CD14-positive monocyte (primary cell): ENCODE measurements at regions not wholly inside any gene's neighbourhood (a gene's known extent, or its start where the extent isn't known, plus 50 kb on each side); places are given as distances from the start of the nearest gene placed in this dataset.

Experiments used
- DNase-seq, 3 donors: peaks; one replicate each; pipeline ENCODE4 v3.0.0-alpha.2; 2011 to 2022
- H2AFZ ChIP-seq: 2 replicates; pipeline ENCODE4 v1.6.0; 2012; ENCODE audit warnings: mild to moderate bottlenecking, low read depth, low read length, inconsistent platforms; ENCODE audit not compliant: insufficient read depth, poor library complexity, severe bottlenecking
- H3K27ac ChIP-seq, 2 donors: 1 replicate in 1 of 2; 2 replicates in 1 of 2; pipeline ENCODE4 v1.5.1; 2012 to 2013; ENCODE audit warnings: low read length in 2 of 2, control low read depth in 1 of 2, inconsistent platforms in 1 of 2, low read depth in 1 of 2, mild to moderate bottlenecking in 1 of 2
- H3K27me3 ChIP-seq, 2 donors: one replicate each; pipeline versions ENCODE4 v1.6.0 to v1.6.1; 2011 to 2013; ENCODE audit warnings: low read length in 2 of 2; ENCODE audit not compliant: control insufficient read depth in 2 of 2, insufficient read depth in 2 of 2
- H3K36me3 ChIP-seq, 2 donors: replicated peaks in 1 of 2; 1 replicate in 1 of 2; 2 replicates in 1 of 2; pipeline versions ENCODE4 v1.5.1 to v1.6.1; 2012 to 2013; ENCODE audit warnings: low read length in 2 of 2, control low read depth in 1 of 2, inconsistent platforms in 1 of 2, mild to moderate bottlenecking in 1 of 2; ENCODE audit not compliant: insufficient read depth in 2 of 2, control insufficient read depth in 1 of 2
- H3K4me1 ChIP-seq, 2 donors: 1 replicate in 1 of 2; 2 replicates in 1 of 2; pipeline versions ENCODE4 v1.5.1 to v1.6.1; 2012 to 2013; ENCODE audit warnings: low read length in 2 of 2, control low read depth in 1 of 2, inconsistent platforms in 1 of 2, mild to moderate bottlenecking in 1 of 2, moderate library complexity in 1 of 2; ENCODE audit not compliant: insufficient read depth in 2 of 2, control insufficient read depth in 1 of 2
- H3K4me2 ChIP-seq: replicated peaks from 2 replicates; pipeline ENCODE3; 2012; ENCODE audit warnings: low read length, moderate library complexity, mild to moderate bottlenecking; ENCODE audit not compliant: poor library complexity, severe bottlenecking; ENCODE audit errors: extremely low read depth
- H3K4me3 ChIP-seq, 3 experiments: fragments of 200-600 bp in 1 of 3; sonication (generic) in 1 of 3; replicated peaks in 1 of 3; 1 replicate in 2 of 3; 2 replicates in 1 of 3; pipeline ENCODE4 v1.5.1; 2011 to 2013; ENCODE audit warnings: low read length in 3 of 3, mild to moderate bottlenecking in 3 of 3, control low read depth in 2 of 3, low read depth in 2 of 3, inconsistent platforms in 1 of 3, moderate library complexity in 1 of 3
- H3K79me2 ChIP-seq: 2 replicates; pipeline ENCODE4 v1.6.0; 2012; ENCODE audit warnings: mild to moderate bottlenecking, control low read depth, inconsistent platforms, low read length, moderate library complexity; ENCODE audit not compliant: insufficient read depth
- H3K9ac ChIP-seq: 2 replicates; pipeline ENCODE4 v1.6.0; 2017; ENCODE audit warnings: low read length, mild to moderate bottlenecking; ENCODE audit not compliant: insufficient read depth, poor library complexity, severe bottlenecking
- H3K9me3 ChIP-seq, 2 donors: replicated peaks in 1 of 2; 1 replicate in 1 of 2; 2 replicates in 1 of 2; pipeline versions ENCODE4 v1.5.1 to v1.6.1; 2012 to 2013; ENCODE audit warnings: low read length in 2 of 2, control low read depth in 1 of 2; ENCODE audit not compliant: control insufficient read depth in 1 of 2, insufficient read depth in 1 of 2
- H4K20me1 ChIP-seq: 2 replicates; pipeline ENCODE4 v1.6.0; 2012; ENCODE audit warnings: mild to moderate bottlenecking, low read length, control low read depth, moderate library complexity; ENCODE audit not compliant: insufficient read depth
- H3K27ac Mint-ChIP-seq, 7 donors: one replicate each; pipeline ENCODE4 v1.8.0; 2020; ENCODE audit warnings: mild to moderate bottlenecking in 7 of 7, mixed read lengths in 7 of 7, moderate library complexity in 6 of 7, inconsistent platforms in 2 of 7
- H3K27me3 Mint-ChIP-seq, 3 donors: one replicate each; pipeline ENCODE4 v1.8.0; 2021 to 2022; ENCODE audit warnings: low read depth in 3 of 3, mild to moderate bottlenecking in 3 of 3, mixed read lengths in 3 of 3, moderate library complexity in 3 of 3, inconsistent platforms in 1 of 3
- H3K36me3 Mint-ChIP-seq, 2 donors: one replicate each; pipeline ENCODE4 v1.8.0; 2020; ENCODE audit warnings: mixed read lengths in 2 of 2, inconsistent platforms in 1 of 2, mild to moderate bottlenecking in 1 of 2
- H3K4me1 Mint-ChIP-seq: one replicate; pipeline ENCODE4 v1.8.0; 2020; ENCODE audit warnings: mild to moderate bottlenecking, mixed read lengths
- H3K4me3 Mint-ChIP-seq, 2 donors: one replicate each; pipeline ENCODE4 v1.8.0; 2020; ENCODE audit warnings: mild to moderate bottlenecking in 2 of 2, mixed read lengths in 2 of 2, moderate library complexity in 1 of 2
- H3K9me3 Mint-ChIP-seq, 7 donors: one replicate each; pipeline ENCODE4 v1.8.0; 2020 to 2022; ENCODE audit warnings: mixed read lengths in 7 of 7, mild to moderate bottlenecking in 6 of 7, moderate library complexity in 6 of 7, inconsistent platforms in 2 of 7
- WGBS: methylation state at CpG from one replicate; pipeline ENCODE4 v1.1.5; 2013; ENCODE audit warnings: missing lambda C conversion rate; ENCODE audit not compliant: insufficient coverage; 5-methylcytosine and 5-hydroxymethylcytosine counted together
- intact Hi-C, 2 donors: fragments of 100-400 bp; cut with micrococcal nuclease; formaldehyde crosslinking; loops; one replicate each; pipeline versions ENCODE4 v1.15.0 to v1.15.1; 2023
- TF ChIP-seq, protein P1 (sequence below): fragments of 200-600 bp; IDR thresholded peaks from one replicate; pipeline ENCODE4 v1.8.0; 2022; ENCODE audit warnings: antibody characterized with exemption, mild to moderate bottlenecking

DNA sequence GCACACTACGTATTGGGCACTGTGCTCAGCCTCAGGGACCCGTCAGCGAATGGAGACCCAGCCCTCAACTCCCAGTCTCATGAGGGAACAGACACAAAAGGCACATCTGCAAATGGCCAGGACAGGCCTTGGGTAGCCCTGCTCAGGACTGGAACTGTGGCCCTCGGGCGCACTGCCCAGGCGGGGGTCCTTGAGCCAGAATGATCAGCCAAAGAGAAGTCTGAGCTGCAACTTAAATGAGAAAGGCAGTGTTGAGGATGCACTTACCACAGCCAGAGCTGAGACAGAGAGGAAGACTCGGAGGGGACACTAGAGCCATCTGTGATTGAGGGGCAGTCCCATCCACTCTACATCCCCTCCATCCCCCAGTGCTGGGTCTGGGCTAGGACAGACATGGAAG is 117.3 kb downstream of the C16orf95 start:
- 88% methylated on average over 5 of the region's 7 CpGs for WGBS
- Histone ChIP-seq H3K4me2 (no peak overlapping the region), H3K9me3 (no peaks in the 10 kb centered on the region), H3K9ac (no peak overlapping the region), H3K36me3 (no peaks in the 10 kb centered on the region), H3K79me2 (no peaks in the 10 kb centered on the region), H2AFZ (no peak overlapping the region), H4K20me1 (no peaks in the 10 kb centered on the region), H3K27ac (no peak overlapping the region), H3K27me3 (no peaks in the 10 kb centered on the region), H3K4me1 (no peaks in the 10 kb centered on the region), H3K4me3 (no peak overlapping the region)
- H3K4me1 Mint-ChIP-seq, result no peaks in the 10 kb centered on the region
- intact Hi-C loops, result loop anchor here in 1 of 2 donors (10.0 kb wide), 1 partner anchor 435 kb away; no protein-coding TSS in a partner anchor
- no peaks in the 10 kb centered on the region for H3K36me3 Mint-ChIP-seq
- peaks cover 4 to 9% (median 8%) of the 10 kb centered on the region in 3 donors for H3K27me3 Mint-ChIP-seq
- peaks cover 0 to 9% (median 3%) of the 10 kb centered on the region in 7 donors for H3K9me3 Mint-ChIP-seq
- H3K27ac Mint-ChIP-seq, result no peak overlapping the region
- TF ChIP-seq, protein P1, sequence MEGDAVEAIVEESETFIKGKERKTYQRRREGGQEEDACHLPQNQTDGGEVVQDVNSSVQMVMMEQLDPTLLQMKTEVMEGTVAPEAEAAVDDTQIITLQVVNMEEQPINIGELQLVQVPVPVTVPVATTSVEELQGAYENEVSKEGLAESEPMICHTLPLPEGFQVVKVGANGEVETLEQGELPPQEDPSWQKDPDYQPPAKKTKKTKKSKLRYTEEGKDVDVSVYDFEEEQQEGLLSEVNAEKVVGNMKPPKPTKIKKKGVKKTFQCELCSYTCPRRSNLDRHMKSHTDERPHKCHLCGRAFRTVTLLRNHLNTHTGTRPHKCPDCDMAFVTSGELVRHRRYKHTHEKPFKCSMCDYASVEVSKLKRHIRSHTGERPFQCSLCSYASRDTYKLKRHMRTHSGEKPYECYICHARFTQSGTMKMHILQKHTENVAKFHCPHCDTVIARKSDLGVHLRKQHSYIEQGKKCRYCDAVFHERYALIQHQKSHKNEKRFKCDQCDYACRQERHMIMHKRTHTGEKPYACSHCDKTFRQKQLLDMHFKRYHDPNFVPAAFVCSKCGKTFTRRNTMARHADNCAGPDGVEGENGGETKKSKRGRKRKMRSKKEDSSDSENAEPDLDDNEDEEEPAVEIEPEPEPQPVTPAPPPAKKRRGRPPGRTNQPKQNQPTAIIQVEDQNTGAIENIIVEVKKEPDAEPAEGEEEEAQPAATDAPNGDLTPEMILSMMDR, result no peak
- DNase-seq, result no peak
- H3K4me3 Mint-ChIP-seq, result no peak overlapping the region

DNA sequence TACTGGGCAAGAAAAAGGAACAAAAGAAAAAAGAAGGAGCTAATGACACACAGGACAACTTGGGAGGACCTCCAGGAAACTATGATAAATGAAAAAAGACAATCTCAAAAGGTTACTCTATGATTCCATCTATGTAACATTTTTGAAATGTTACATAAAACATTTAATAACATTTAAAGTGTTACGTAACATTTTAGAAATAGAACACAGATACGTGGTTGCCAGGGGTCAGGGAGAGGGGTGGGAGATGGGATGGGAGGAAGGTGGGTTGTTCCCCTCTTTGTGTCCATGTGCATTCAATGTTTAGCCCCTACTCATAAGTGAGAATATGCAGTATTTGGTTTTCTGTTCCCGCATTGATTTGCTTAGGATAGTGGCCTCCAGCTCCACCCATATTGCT is 116.6 kb downstream of the C16orf95 start:
- TF ChIP-seq, protein P1, result no peak
- H3K4me3 ChIP-seq, result no peak overlapping the region
- H3K27me3 Mint-ChIP-seq, result peaks cover 4 to 10% (median 5%) of the 10 kb centered on the region in 3 donors
- DNase-seq, result no peak
- H3K4me3 Mint-ChIP-seq, result no peak overlapping the region
- no peaks in the 10 kb centered on the region for H3K4me1 ChIP-seq
- H3K79me2 ChIP-seq, result no peaks in the 10 kb centered on the region
- H3K27me3 ChIP-seq, result no peaks in the 10 kb centered on the region
- H3K27ac Mint-ChIP-seq, result no peak overlapping the region
- no peak overlapping the region for H3K9ac ChIP-seq
- WGBS, result no CpG with 5 or more reads among the region's 3 CpGs
- peaks cover 0 to 6% (median 3%) of the 10 kb centered on the region in 7 donors for H3K9me3 Mint-ChIP-seq
- H3K9me3 ChIP-seq, result no peaks in the 10 kb centered on the region
- H3K36me3 ChIP-seq, result no peaks in the 10 kb centered on the region
- no peaks in the 10 kb centered on the region for H3K4me1 Mint-ChIP-seq
- no peaks in the 10 kb centered on the region for H4K20me1 ChIP-seq
- H3K4me2 ChIP-seq, result no peak overlapping the region
- no peak overlapping the region for H3K27ac ChIP-seq
- intact Hi-C loops, result loop anchor here in 1 of 2 donors (10.0 kb wide), 1 partner anchor 434 kb away; no protein-coding TSS in a partner anchor
- no peak overlapping the region for H2AFZ ChIP-seq
- no peaks in the 10 kb centered on the region for H3K36me3 Mint-ChIP-seq
